ENCODE measurements at regions not wholly inside any gene's neighbourhood (a gene's known extent, or its start where the extent isn't known, plus 50 kb on each side); places are given as distances from the start of the nearest gene placed in this dataset.
"Not testable (repeated sequence)": the region's sequence is repeated elsewhere in the genome, so short reads cannot be mapped to it uniquely, and the experiment has no call there.

GRCh38 chr12:111251058-111251730, 117.7 kb downstream of the PHETA1 start:
- DNase-seq (ENCODE audit: low read depth) = no peak
- H3K4me3 ChIP-seq (ENCODE audit: low read depth, low read length) = no peak overlapping the region

- DNase-seq (ENCODE audit: low read depth) = no peak
- H3K4me3 ChIP-seq (ENCODE audit: low read depth, low read length) = no peak overlapping the region
These were observed 118.5 kb downstream of the PHETA1 start for GRCh38 chr12:111250251-111250881.

DNA sequence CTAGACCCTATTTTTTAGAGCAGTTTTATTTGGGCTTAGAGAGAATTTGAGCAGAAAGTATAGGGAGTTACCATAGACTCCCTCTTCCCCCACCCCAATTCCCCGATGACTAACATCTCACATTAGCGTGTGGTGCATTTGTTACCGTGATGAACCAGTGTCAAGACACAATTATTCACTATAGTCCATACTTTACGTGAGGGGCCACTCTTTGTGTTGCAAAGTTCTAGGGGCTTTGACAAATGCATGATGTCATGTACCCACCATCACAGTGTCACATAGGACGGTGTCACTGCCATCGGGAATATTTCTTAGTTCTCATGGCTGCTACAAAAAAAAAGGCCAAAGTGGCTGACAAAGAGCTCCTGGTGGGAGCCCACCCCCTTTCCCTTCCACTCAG, 119.1 kb downstream of the PHETA1 start:
- DNase-seq (ENCODE audit: low read depth) = no peak

DNA sequence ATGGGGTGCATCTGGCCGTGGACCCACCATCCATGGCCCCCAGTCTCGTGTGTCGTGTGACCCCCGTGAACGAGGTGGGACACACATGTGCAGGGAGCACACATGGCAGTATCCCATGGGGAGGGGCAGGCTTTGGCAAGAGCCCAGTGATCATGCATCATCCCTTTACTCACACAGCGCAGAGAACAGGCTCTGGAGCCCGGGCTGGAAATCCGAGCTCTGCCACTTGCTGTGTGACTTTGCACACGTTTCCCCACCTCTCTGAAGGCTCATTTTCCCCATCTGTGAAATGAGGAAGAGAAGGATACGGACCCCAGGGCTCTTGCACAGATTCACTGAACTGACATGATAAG, 119.9 kb downstream of the PHETA1 start:
- no peak for DNase-seq (ENCODE audit: low read depth)
- no peak overlapping the region for H3K4me3 ChIP-seq (ENCODE audit: low read depth, low read length)

More for the DNA sequence above, 119.1 kb downstream of the PHETA1 start:
- H3K4me3 ChIP-seq (ENCODE audit: low read depth, low read length) = no peak overlapping the region

DNA sequence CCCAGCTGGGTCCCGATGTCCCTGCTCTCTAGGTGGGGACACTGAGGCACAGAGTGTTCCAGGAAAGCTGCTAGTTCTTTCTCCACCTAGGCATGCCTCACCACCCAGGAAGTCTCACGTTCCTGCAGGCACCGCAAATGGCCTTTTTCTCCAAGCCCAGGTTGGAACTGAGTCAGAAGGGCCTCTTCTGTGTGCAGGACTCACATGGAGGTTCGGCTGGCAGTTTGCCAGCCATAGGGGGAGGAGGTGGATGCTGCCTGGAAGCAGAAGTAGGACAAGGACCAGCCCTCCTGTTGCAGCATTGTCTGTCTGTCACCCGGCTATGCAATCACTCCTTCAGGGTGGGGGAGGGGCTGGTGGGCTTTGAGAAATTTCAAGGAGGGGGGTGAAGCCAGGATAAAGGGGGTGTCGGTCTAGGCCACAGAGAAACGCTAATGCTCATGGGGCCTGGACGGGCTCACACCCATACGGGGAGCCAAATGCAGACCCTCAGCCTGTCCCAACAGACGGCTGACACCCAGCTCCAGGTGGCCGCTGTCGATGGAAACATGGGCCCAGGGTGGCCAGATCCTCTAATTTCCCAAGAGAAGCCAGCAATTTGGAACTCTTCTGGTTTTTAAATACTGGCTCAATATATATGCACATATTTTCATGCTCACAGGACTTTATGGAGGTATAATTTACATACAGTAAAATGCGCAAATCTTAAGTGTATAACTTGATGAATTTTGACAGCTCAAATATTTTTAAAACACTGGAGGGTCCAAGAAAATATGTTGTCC, 120.5 kb downstream of the PHETA1 start:
- no peak for DNase-seq (ENCODE audit: low read depth)

GRCh38 chr12:111247083-111247783, 121.7 kb downstream of the PHETA1 start:
- DNase-seq (ENCODE audit: low read depth) = no peak
- H3K4me3 ChIP-seq (ENCODE audit: low read depth, low read length) = no peak overlapping the region

More for the DNA sequence above, 120.5 kb downstream of the PHETA1 start:
- no peak overlapping the region for H3K4me3 ChIP-seq (ENCODE audit: low read depth, low read length)

DNA sequence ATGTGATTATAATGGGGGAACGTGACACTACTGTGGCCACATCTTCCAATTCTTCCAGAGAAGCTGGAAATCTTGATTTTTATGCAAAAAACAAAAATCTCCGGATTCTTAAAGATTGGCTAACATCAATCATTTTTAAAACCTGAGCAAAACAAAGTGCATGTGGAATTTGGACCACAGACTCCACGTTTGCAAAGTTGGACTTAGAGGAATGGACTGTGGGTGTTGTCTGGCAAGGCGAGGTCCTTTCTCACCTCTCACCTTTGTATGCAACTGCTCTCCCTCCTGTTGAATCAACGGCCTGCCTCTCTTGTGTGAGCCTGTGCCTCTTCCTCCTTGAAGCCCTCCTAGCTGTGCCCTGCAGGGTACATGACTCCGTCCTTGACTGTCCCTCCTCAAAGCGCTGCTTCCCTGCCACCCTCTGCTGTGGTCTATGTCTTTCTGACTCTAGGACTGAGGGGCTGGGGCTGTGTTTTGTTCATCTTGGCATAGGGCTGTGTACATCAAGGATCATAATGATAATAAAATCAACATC, 122.4 kb downstream of the PHETA1 start:
- no peak overlapping the region for H3K4me3 ChIP-seq (ENCODE audit: low read depth, low read length)
- no peak for DNase-seq (ENCODE audit: low read depth)

DNA sequence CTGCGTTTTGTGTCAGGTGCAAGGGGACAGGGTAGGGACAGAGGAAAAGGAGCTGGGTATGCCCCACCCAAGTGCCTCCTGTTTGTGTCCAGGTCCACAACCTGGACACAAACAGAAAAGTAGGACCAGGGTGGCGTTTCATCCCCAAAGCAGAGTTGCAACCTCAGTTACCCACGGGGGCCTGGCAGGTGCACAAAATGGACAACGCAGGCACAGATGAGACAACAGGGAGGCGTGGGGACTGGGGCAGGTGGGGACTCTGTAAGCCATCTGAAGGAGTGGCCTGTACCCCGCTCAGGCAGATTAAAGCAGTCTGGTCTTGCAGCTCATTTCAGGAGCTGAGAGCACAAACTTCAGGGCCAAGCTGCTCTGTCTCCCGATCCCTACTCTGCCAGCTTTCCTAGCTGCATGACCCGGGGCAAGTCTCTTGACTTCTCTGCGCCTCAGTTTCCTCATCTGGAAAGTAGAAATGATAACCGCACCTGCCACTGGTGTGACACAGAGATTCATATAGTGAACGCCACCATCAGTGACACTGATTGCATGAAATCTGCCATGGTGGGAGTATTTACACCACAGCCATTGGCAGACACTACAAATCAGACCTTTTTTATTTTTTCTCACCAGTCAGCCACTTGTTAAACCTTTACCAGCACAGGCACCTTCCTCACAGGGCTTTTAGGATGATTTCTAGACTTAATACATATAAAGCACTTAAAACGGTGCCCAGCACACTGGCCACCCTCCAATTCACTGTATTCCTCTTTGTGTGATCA, 123.0 kb downstream of the PHETA1 start:
- DNase-seq (ENCODE audit: low read depth) = no peak

DNA sequence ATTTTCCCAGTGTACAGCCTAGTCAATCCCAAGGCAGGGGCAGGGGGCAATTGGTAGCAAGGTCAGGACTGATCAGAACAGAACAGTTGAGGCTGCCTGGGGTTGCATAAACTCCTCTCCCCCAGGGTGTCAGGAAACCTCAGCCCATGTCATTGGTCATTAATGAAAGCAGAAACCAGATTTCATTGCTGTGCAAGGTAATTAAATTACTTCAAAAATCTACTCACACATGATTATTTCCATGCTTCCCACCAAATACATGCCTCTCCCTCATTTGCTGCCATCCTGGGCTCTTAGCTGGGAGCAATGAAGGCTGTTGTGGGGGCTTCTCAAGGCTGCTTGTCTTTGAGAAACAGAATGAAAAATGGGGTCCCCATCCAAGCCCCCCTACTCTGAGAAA, 124.2 kb downstream of the PHETA1 start:
- no peak for DNase-seq (ENCODE audit: low read depth)
- H3K4me3 ChIP-seq (ENCODE audit: low read depth, low read length) = no peak overlapping the region

More for the DNA sequence above, 123.0 kb downstream of the PHETA1 start:
- H3K4me3 ChIP-seq (ENCODE audit: low read depth, low read length) = no peak overlapping the region

DNA sequence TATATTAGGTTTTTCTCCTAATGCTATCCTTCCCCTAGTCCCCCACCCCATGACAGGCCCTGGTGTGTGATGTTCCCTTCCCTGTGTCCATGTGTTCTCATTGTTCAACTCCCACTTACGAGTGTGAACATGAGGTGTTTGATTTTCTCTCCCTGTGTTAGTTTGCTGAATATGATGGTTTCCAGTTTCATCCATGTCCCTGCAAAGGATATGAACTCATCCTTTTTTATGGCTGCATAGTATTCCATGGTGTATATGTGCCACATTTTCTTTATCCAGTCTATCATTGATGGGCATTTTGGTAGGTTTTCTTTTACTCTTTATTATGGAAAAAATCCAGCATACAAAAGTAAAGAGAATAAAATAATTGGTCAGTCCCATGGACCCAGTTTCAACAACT, 126.1 kb downstream of the PHETA1 start:
- not testable (repeated sequence) for DNase-seq (ENCODE audit: low read depth); H3K4me3 ChIP-seq (ENCODE audit: low read depth, low read length)

DNA sequence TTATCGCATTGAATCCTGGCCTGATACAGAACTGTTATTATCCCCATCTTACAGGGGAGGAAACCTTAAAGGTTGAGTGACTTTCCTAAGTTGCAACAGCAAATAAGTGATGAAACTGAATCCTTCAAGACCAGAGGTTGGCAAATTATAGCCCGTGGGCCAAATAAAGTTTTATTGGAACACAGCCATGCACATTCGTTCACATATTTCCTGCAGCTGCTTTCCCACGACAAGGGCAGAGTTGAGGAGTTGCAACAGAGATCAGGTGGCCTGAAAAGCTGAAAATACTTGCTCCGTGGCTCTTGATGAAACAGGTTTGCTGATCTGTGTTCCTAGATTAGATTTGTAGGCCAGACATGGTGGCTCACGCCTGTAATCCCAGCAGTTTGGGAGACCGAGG, 126.7 kb downstream of the PHETA1 start:
- no peak for DNase-seq (ENCODE audit: low read depth)
- no peak overlapping the region for H3K4me3 ChIP-seq (ENCODE audit: low read depth, low read length)

DNA sequence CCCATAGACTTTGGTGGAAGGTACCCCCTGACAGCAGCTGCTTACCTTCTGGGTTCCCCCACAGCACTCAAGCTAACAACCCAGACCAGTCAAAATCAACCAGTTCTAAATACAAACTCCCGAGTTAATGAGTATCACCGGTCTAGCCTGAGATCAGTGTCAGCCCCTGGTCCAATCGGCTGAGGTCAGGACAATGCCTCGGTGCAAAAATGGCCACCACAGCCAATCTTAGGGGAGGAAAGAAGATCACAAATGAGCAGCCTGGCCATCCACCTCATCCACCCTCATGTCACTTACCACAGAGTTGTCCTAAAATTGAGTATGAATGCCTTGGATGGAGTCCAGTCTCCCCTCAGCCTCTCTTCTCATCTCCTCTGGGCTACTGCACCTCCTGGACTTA, 128.5 kb downstream of the PHETA1 start:
- no peak overlapping the region for H3K4me3 ChIP-seq (ENCODE audit: low read depth, low read length)
- DNase-seq (ENCODE audit: low read depth) = no peak

DNA sequence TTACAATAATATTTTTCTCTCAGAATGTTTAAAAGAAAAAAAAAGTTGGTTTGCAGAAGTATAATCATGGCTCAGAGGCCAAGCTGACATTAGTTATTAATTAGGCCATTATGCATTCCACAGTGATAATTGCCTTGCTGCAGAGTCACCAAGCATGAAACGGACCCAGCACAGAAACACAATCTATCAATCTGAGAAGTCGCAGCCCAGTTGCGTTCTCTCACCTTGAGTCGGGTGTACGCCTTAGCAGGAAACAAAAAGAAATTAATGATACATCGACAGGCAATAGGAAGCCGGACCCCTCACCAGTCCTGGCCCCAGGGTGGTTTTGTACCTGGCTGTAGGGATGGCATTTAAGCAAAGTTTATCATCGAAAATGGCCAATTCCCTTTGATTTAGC, 129.7 kb downstream of the PHETA1 start:
- DNase-seq (ENCODE audit: low read depth) = no peak
- no peak overlapping the region for H3K4me3 ChIP-seq (ENCODE audit: low read depth, low read length)

DNA sequence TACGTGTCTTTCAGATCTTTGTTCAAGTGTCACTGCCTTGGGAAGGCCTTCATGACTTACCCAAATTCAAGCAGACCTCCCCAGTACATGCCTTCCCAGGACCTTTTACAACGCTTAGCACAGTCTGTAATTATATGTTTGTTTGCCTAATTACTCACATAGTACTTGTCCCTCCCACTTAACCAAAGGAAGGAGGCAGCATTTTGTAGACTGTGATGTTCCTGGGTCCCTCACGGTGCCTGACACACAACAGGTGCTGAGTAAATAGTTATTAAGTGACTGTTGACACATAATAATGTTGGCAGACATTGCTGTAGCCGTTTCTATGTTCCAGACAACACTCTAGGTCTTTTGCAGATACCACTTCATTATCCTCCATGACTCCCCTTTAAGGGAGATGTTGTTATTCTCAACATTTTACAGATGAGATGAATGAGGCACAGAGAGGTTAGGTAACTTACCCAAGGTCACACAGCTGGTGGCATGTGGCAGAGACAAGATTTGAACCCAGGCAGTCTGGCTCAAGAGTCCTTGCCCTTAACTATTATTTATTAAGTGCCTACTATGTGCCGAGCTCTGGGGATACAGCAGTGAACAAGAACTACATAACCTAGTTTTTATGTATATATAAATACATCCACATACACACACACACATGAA, 130.7 kb downstream of the PHETA1 start:
- no peak for DNase-seq (ENCODE audit: low read depth)
- no peak overlapping the region for H3K4me3 ChIP-seq (ENCODE audit: low read depth, low read length)

DNA sequence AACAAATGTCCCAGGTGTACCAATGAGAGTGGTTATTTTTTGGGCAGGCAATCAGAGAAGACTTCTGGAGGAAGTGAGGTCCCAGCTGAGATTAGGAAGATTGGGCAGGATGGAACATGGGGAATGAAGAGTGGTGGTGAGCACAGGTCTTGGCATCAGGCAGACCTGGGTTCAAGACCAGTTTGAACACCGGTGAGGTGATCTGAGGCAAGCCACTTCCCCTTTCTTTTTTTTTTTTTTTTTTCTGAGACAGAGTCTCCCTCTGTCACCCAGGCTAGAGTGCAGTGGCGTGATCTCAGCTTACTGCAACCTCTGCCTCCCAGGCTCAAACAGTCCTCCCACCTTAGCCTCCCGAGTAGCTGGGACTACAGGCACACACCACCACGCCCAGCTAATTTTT, 134.4 kb downstream of the PHETA1 start:
- H3K4me3 ChIP-seq (ENCODE audit: low read depth, low read length); DNase-seq (ENCODE audit: low read depth): not testable (repeated sequence)

GRCh38 chr12:111233786-111234185, 135.1 kb downstream of the PHETA1 start:
- DNase-seq (ENCODE audit: low read depth) = no peak
- H3K4me3 ChIP-seq (ENCODE audit: low read depth, low read length) = no peak overlapping the region

DNA sequence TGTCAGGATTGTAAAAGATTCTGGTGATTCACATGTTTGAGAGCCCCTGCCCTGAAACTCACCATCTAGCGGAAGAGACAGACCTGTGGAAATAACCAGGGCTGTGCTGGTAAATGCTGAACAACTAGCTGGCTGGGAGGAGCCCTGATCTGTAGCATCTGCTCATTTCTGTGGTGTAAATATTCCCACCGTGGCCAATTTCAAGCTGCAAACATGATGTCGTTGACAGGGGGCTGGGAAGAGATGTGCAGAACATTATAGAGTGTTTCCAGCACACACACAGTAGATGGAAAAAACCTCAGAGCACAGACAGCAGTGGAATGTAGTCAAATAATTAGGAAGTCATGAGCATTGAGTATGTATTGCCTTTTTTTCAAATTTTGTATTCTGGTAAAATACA, 138.2 kb downstream of the PHETA1 start:
- H3K4me3 ChIP-seq (ENCODE audit: low read depth, low read length) = no peak overlapping the region
- DNase-seq (ENCODE audit: low read depth) = no peak

DNA sequence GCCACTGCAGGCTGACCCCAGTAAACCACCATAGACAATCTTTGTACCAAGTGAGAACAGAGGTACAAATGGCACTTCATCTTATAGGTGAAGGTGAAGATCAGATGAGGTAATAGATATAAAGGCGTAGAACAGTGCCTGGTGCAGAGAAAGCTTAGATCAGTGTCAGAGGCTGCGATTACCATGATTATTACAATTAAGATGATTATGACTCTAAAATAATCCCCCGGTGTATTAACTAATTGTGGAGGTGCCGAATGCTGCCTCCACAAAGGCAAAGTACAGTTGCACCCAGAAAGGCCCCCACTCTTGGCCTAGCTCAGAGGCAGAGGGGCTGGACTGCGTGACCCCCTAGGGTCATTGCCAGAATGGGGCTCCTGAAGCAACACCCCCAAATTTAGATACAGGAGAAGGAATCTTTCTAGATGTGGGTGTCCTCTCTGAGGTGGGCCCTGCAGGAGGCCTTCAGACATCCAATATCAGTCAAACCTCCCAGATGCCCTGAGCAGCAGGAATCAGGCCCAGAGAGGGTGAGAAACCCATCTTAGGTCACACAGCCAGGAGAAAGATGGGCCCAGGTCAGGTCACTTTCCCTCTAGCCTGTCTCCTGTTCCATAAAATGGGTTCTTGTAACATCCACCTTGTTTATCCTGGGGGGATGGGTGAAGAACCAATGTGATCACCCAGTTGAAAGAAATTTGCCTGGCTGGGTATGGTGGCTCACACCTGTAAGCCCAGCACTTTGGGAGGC, 139.8 kb downstream of the PHETA1 start:
- no peak for DNase-seq (ENCODE audit: low read depth)
- no peak overlapping the region for H3K4me3 ChIP-seq (ENCODE audit: low read depth, low read length)

All from skeletal muscle cell (primary cell).